DOHH2 (cell line): ENCODE measurements at regions not wholly inside any gene's neighbourhood (a gene's known extent, or its start where the extent isn't known, plus 50 kb on each side); places are given as distances from the start of the nearest gene placed in this dataset.

Source experiments
- CTCF ChIP-seq: fragments of 200-600 bp; sonication (generic); IDR thresholded peaks from one replicate; pipeline ENCODE4 v1.5.1; 2014; ENCODE audit warnings: antibody characterized with exemption, mild to moderate bottlenecking, low read depth, low read length; ENCODE audit not compliant: poor library complexity, severe bottlenecking
- EZH2phosphoT487 ChIP-seq: fragments of 200-600 bp; sonication (generic); IDR thresholded peaks from 2 replicates; pipeline ENCODE4 v1.6.1; 2017; ENCODE audit warnings: borderline replicate concordance, mild to moderate bottlenecking, antibody characterized with exemption, low read length, moderate library complexity, mixed read lengths

GRCh38 chr6:8688821-8689220 is 253.5 kb upstream of the SLC35B3 start:
- no peak for TF ChIP-seq CTCF
- TF ChIP-seq EZH2phosphoT487 = no peak
